Skin of body (tissue), 1 donor: ENCODE measurements at regions not wholly inside any gene's neighbourhood (a gene's known extent, or its start where the extent isn't known, plus 50 kb on each side); places are given as distances from the start of the nearest gene placed in this dataset.
A peak's percentile ranks its signal among the peaks of the same experiment; 100 is the strongest.
"Not testable (repeated sequence)": the region's sequence is repeated elsewhere in the genome, so short reads cannot be mapped to it uniquely, and the experiment has no call there.

Experiments
- DNase-seq: peaks from one replicate; lab custom pipeline; 2025; lab: John Stamatoyannopoulos, UW

DNA sequence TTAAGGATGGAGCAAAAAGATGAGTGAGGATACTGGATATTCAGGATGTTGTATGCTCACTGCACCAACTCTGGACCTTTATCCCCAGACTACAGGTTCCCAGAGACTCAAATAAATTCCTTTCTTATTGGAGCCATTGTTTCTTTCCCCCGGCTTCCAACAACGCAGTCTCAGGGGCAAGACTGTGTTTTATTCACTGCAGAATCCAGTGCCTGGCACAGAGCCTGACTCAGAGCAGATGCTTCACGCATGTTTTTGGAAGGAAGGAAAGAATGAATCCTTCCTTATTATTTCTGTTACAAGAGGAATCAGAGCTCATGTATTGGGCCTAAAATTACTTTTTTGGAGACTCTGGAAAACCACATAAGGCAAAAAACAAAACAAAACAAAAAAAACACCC lies 96.0 kb upstream of the VGLL4 start:
- peak; percentile 92 for DNase-seq

DNA sequence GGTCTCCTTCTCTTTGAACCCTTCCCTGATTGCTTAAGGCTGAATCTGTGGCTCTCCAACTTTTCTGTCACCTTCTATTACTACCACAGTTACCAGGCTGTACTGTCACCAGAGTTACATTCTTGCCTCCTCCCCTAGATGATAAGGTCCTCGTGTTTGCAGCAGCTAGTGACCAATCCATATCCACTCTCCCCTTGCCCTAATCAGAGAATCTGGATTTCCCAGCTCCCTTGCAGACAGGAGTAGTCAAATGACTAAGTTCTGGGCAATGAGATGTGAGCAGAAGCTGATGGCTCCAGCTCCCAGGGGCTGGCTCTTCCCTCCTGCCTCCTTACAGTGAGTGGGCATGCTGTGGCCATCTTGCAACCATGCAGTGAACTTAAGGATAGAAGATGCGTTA lies 95.4 kb upstream of the VGLL4 start:
- DNase-seq: no peak

DNA sequence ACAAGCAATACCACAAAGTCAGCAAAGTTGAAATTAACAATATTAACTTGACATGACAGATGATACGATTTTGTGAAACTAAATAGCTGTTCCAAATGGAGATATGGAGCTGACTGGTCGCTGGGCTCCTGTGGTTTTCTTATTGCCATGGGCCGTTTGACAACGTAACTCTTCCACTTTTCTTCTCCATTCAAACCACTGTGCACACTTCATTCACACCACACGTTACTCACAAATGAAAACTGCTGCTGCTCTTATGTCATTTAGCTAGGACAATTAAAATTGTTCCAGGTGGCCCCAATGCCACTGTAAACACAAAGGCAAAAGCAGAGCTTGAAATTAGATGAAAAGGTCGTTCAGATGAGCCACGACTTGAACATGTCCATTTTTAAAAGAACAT lies 94.0 kb upstream of the VGLL4 start:
- no peak for DNase-seq

DNA sequence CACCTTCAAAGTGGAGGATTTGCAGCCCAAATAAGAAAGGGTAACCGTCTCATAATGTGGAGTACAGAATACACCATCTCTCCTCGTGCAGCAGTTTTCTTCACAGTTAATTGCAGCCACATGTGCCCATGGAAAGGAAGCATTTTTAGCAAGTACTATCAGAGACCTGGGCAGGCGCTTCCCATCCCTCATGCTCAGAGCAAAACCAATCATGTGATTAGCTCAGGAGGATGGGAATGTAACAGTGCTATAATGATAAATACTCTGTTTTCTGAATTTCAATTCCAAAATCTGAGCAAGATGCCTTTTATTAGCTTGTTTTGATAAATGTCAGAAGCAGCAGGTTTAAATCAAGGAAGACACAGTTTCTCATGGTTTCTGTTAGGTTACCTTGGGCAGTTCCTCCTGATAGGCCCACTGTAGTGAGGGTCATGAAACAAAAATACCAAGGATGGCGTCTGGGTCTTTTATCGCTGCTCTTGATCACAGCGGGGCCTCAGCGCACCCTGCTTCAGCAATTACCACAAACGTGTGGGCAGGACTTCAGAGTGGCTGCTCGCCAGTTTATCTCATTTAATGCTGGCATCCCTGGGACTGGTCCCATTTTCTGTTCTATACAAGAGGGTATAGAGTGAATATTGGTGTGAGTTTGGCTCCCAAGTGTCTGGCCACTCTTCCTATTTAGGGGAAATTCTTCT lies 92.6 kb upstream of the VGLL4 start:
- DNase-seq: no peak

DNA sequence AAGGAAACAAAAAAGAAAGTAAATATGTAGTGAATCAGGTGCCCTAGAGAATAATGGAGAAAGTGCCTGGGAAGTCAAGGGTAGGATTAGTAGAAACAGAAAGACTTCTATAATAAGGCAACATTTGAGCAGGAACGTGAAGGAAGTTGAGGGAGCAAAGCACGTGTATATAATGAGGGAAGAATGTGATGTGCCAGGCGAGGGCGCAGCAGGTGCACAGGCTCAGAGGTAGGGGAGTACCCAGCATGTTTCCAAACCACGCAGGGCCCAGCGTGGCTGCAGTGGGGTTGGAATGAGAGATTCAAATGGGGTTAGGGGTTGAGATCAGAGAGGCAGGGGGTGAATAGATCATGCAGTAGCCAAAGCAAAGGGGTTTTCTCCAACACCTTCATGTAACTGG lies 91.9 kb upstream of the VGLL4 start:
- no peak for DNase-seq

DNA sequence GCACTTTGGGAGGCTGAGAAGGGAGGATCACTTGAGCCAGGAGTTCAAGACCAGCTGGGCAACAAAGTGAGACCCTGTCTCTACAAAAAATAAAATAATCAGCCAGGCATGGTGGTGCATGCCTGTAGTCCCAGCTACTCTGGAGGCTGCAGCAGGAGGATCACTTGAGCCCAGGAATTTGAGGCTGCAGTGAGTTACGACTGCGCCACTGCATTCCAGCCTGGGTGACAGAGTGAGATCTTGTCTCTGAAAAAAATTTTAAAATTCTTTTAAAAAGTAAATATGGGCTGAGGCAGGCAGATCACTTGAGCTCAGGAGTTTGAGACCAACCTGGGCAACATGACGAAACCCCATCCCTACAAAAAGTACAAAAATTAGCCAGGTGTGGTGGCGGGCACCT lies 91.4 kb upstream of the VGLL4 start:
- DNase-seq: not testable (repeated sequence)

DNA sequence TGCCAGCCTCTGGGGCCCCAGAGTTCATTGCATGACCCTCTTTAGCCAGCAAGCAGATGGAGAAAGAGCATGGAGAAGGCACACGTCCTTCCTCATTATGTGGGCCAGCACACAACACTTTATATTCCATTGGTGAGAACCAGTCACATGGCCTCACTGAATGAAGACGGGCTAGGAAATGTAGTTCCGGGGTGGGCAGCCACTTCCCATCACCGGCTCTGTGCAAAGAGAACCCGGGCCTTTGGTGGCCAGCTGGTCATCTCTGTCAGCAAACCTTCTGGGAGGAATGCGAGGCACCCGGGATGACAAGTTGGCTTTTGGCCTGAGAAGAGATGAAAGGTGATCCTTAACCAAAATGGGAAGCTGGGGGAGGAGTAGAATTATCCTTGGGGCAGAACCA lies 90.2 kb upstream of the VGLL4 start:
- no peak for DNase-seq

DNA sequence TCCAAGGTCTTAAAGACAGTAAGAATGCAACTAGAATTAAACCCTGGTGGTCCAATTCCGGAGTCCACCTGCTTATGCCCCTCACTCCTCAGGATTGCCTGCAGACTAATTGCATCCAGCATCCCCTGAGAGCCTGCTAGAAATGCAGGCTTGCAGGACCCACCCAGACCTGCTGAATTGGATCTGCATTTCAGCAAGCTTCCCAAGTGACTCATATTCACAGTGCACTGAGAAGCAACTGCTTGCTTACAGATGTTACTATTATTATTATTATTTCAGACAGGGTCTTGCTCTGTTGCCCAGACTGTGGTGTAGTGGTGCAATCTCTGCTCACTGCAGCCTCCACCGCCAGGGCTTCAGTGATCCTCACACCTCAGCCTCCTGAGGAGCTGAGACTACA lies 83.5 kb upstream of the VGLL4 start:
- DNase-seq: no peak

DNA sequence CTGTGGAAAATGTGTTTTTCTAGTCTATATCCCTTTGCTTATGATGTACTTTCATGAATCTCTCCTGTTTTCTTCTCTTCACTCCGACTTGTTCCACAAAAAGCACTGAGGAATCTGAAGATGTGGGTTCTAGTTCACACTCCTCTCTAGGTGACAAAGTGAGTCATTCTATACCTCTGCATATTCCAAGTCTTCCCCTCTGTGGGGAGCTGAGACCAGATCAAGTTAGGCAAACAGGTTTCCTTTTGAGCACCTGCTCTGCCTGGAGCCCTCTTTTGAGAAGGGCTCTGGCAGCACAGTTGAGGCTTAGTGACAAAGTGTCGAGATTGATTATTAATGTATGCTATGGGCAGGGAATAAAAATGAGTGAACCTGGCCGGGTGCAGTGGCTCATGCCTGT lies 82.4 kb upstream of the VGLL4 start:
- no peak for DNase-seq

DNA sequence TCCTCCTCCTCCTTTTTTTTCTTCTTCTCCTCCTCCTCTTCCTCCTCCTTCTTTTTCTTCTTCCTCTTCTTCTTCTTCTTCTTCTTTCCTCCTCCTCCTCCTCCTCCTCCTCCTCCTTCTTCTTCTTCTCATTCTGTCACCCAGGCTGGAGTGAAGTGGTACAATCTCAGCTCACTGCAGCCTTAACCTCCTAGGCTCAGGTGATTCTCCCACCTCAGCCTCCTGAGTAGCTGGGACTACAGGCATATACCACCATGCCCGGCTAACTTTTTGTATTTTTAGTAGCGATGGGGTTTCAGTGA lies 81.6 kb upstream of the VGLL4 start:
- DNase-seq: not testable (repeated sequence)

DNA sequence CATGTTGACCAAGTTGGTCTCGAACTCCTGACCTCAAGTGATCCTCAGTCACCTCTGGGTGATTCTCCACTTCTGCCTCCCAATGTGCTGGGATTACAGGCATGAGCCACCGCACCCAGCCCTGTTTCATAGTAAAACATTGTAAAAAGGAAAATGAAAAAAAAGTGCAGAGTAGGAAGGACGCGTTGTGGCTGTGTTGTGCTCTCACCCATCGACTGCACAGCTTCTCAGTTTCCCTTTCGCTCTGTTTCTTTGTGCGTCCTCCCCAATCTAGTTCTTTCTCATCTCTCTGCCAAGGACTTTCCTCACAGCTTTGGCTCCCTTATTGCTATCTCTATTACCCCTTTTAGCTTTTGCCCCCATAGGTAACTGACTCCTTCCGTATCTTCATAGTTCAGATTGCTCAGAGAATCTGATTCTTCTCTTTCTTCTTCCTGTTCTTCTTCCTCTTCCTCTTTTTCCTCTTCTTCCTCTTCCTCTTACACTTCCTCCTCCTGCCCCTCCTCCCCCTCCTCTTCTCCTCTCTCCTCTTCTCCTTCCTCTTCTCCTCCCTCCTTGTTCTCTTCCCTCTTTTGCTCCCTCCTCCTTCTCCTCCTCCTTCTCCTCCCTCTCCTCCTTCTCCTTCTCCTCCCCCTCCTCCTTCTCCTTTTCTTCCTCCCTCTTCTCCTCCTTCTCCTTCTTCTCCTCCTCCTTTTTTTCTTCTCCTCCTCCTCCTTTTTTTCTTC lies 81.1 kb upstream of the VGLL4 start:
- no peak for DNase-seq

DNA sequence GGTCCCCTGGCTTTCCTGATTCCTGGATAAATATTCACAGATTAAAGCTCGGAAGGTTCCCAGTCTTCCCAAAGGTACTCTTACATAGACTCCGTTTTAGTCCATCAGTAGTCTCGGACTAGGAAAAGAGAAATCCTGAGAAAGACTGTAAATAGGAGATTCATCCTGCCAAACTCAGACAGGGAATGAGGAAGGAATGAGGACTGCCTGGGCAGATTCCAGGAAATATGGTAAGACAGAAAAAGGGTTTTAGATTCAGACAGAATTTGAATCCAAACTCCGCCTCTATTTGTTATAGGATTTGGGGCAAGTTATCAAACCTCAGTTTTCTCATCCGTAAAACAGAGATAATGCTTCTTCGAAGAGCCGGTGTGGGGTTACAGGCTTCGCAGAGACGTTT lies 77.8 kb upstream of the VGLL4 start:
- peak; percentile 22 for DNase-seq

DNA sequence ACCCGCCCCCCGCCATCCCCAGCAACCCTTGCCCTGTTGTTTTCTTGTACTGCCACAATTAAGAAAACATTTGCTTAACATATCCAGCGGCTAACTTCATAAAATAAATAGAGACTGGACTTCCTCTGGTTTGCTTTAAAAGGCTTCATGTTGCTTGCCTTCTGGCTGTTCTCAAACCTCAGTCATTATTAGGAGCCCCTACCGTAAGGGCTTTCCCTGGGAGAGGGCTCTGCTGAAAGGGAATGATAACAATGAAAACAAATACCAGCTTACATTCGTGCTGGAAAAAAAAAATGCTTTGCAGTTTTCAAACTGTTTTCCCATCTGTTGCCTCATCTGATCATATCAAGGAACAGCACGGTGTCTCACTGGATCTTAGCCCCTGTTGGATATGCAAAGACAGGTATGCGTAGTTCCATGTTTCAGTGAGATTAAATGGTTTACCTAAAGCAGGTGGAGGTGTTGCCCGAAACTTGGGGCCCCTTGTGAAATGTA lies 77.2 kb upstream of the VGLL4 start:
- DNase-seq: peak; percentile 51

DNA sequence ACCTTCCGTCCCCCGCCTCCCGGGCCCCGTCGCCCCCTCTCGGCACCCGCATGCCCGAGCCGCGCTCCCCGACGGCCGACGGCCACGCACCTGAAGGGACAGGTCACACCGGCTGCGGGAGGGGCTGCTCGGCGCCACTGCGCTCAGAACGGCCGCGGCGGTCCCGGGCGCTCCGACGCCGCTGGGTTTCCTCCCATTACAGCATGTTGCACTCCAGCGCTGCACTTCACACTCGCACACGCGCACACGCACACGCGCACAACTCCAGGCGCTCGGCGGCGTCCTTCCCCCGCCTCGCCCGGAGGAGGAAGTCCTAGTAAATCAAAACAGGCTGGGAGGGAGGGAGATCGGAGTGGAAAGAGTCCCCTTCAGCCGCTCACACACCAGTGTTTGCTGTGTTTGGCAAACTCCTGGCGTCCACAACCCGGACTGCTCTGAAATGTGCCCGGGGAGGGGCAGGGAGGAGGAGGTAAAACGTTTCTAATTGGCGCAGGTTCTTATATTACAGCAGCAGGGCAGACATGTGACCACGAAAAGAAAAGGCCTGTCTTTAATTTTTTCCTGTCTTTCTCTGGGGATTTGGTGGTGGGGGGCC lies 76.7 kb upstream of the VGLL4 start:
- peak; percentile 85 for DNase-seq

DNA sequence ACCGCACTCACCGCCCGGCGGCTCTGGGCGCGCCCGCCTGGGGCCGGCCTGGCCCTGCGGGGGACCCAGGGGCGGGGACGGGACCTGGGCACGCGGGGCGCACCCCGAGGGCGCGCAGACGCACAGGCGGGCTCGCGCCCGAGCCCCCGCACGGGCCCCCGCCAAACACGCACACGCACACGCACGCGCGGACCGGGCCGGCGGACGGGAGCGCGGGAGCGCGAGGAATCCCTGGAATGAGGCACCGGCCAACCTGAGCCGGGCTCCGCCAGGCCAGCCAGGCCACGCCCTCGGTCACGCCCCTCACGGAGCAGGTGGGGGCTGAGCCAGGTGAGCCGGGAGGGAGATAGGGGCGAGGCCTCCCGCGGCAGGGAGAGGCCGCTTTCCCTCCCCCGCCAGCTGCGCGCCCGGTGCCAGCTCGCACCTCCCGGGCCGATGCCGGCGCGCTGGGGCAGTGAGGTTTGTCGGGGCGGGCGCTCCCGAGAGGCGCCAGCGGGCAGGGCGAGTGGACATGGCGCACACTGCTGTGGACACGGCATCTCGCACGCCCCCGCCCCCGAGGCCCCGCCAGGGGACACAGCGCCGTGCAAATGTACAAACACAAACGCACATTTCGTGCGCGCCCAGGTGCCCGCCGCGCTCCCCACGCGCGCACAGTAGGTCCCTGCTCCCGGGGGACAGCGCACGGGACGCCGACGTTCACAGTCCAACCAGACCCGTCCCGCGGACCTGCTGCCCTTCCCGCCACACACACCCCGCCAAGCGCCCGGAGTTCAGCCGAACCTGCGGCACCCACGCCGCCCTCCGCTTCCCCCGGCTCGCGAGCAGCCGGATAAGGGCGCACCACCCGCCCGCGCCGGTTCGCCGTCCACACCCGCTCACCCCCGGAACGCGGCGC lies 75.9 kb upstream of the VGLL4 start:
- peak; percentile 32 for DNase-seq

DNA sequence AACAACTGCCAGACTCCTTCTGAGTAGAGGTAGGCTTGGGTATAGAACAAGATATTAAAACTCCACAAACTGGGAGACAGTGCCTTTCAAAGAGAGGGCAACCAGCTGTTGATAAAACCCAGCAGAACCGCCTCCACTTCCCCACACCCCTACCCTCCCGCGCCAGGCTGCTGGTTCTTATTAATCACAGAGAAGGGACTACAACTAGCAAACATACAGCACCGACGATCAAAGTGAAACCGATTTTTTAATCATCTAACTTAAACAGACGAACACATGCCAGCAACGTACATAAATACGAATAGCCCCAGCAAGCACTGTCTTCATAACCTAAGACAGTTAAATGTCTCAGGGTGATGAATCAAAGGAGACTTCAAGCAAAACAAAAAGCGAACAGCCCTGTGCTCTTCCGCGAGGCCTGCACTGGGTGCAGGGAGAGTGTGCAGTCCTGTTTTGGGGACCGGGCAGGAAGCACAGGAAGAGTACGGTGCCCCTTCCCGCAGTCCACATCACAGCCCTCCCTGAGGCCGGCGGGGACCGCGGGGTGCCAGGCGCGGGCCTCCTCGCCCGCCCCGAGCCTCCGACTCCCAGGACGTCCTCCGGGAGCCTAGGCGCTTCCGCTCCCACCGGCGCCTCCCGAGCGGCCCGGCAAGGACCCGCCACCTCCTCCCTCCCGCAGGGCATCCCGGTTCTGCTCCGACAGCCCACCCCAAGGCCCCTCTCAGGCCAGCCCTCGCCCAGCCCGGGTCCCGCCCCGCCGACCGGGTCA lies 75.1 kb upstream of the VGLL4 start:
- peak; percentile 83 for DNase-seq

DNA sequence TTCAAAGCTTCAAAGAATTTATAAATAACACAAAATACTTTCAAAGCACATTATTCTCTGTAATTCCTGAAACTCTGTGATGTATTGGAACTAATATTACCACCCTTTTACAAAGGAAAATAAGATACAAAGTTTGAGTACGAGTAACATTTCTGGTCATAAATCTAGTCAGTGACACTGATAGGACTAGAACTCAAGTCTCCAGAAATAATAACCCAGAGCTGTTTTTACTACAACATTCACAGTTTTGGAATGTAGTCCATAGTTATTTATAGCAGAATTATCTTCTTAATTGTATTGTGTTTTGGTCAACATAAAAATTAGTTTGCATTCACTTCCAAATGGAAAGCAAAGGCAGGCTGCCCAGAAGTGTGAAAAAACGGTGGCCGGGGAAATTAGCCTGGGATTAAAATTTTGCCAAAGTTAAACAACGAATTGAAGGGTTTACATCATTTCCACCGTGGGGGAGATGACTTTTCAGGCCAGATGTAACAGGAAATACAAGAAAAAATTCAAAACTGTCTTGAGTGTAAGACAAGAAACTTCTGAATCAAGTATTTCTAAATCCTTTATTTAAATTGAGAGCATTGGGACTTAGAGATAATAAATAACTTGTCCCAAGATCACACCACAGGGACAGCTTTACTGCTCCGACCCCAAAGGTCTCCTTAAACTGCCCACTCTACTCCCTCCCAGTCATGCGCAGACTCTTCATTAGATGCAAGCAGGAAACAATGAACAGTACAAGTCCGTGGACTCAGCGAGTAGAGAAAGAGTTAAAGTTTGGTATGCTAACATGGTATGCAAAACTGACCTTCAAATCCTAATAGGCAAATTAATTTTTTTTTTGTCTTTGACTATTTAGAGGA lies 74.3 kb upstream of the VGLL4 start:
- peak; percentile 83 for DNase-seq

DNA sequence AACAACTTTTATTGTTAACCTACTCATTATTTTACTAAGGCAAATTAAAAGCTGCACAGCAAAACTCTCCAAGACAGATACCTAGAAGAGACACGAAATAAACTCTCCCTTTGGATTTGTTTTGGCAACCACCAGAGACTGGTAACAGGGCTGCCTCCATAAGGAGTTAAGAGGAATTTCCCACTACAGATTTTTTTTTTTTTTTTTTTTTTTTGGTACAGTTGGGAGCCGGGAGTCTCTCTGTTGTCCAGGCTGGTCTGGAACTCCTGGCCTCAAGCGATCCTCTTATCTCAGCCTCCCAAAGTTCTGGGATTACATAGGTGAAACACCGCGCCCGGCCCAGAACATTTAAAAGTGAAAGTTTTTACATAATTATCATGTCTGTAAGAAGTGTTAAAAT lies 73.6 kb upstream of the VGLL4 start:
- no peak for DNase-seq

DNA sequence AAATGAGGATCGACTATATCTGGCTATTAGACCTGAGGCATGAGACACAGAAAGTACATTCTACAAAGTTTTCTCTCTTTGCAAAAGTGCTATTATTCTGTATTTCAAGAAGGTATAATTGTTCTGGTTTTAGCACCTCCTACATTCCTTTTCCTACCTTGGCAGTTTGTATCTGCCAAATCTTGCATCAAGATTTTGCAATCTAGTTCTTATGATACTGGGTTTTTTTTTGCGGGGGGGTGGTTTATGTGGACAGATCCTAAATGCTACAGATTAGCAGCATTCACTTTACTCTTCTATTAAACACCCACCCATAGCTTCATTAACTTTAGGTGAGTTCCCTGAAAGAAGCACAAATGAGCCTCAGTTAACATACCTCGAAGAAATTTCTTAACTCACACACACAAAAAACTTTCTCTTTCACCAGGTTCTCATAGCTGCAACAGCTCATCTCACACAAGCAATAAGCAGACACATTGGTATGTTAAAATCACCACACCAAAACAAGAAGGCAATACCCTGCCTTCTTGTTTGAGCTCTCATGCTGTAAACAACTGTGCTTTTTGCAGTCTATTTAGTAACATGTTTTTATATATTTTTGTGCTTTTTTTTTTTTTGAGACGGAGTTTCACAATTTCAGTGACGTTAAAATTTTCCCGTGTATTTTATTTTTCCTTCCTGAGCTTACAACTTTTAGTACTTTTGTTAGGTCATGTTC lies 73.0 kb upstream of the VGLL4 start:
- no peak for DNase-seq
